IMR-90 (cell line): ENCODE measurements at regions not wholly inside any gene's neighbourhood (a gene's known extent, or its start where the extent isn't known, plus 50 kb on each side); places are given as distances from the start of the nearest gene placed in this dataset.

ENCODE experiments used
- ATAC-seq: fragments of 200-7000 bp; cut with Tn5 transposase; 2 replicates; pipeline ENCODE4 v1.9.1; 2020; ENCODE audit warnings: low read depth, mild to moderate bottlenecking, moderate library complexity
- BruUV-seq: library from RNA; stranded (reverse); fragments of 400-500 nt; replicated peaks from 2 replicates; lab custom pipeline; 2021; lab: Mats Ljungman, UMichigan
- CTCF ChIA-PET: fragments of 300-600 bp; formaldehyde crosslinking; extraction: SDS; loops from one replicate; lab custom pipeline; 2021; ENCODE audit warnings: antibody characterized with exemption; lab: Yijun Ruan, JAX
- POLR2A ChIA-PET: fragments of 300-600 bp; sonication (Branson Sonifier 250); formaldehyde crosslinking; loops from one replicate; lab custom pipeline; 2022; ENCODE audit warnings: antibody characterized with exemption; ENCODE audit not compliant: unreplicated experiment; lab: Charles Lee
- DNase-seq: peaks from one replicate; pipeline ENCODE4 v3.0.0; 2013
- H2AFZ ChIP-seq: replicated peaks from 2 replicates; pipeline ENCODE3; 2013; ENCODE audit warnings: low read length, mild to moderate bottlenecking; ENCODE audit not compliant: poor library complexity
- H2AK5ac ChIP-seq: 2 replicates; pipeline ENCODE4 v1.6.1; 2013; ENCODE audit warnings: low read depth, low read length, inconsistent platforms
- H2AK9ac ChIP-seq: replicated peaks from 2 replicates; pipeline ENCODE3; 2013; ENCODE audit warnings: mild to moderate bottlenecking, low read depth, low read length, moderate library complexity; ENCODE audit not compliant: poor library complexity
- H2BK120ac ChIP-seq: 2 replicates; pipeline ENCODE4 v1.6.1; 2013; ENCODE audit warnings: low read depth, low read length, inconsistent platforms
- H2BK15ac ChIP-seq: 3 replicates; pipeline ENCODE4 v1.6.1; 2013; ENCODE audit warnings: low read depth, low read length, inconsistent platforms
- H2BK20ac ChIP-seq: 2 replicates; pipeline ENCODE4 v1.6.1; 2013; ENCODE audit warnings: low read depth, mild to moderate bottlenecking, inconsistent platforms, low read length, moderate library complexity
- H2BK5ac ChIP-seq: 2 replicates; pipeline ENCODE4 v1.6.1; 2013; ENCODE audit warnings: mild to moderate bottlenecking, low read depth, low read length, inconsistent platforms; ENCODE audit not compliant: poor library complexity, severe bottlenecking
- H3K14ac ChIP-seq: replicated peaks from 2 replicates; pipeline ENCODE4 v1.6.1; 2013; ENCODE audit warnings: low read depth, low read length, inconsistent platforms
- H3K18ac ChIP-seq: 2 replicates; pipeline ENCODE4 v1.6.1; 2013; ENCODE audit warnings: low read depth, low read length, control low read depth
- H3K23ac ChIP-seq: 2 replicates; pipeline ENCODE4 v1.6.1; 2013; ENCODE audit warnings: low read depth, low read length, inconsistent platforms
- H3K27ac ChIP-seq: 2 replicates; pipeline ENCODE4 v1.5.1; 2013; ENCODE audit warnings: mild to moderate bottlenecking, control low read depth, low read length; ENCODE audit not compliant: insufficient read depth
- H3K27me3 ChIP-seq: 2 replicates; pipeline ENCODE4 v1.6.1; 2013; ENCODE audit warnings: low read length; ENCODE audit not compliant: control insufficient read depth, insufficient read depth
- H3K36me3 ChIP-seq: 2 replicates; pipeline ENCODE4 v1.6.1; 2013; ENCODE audit warnings: low read length, mixed read lengths; ENCODE audit not compliant: control insufficient read depth, insufficient read depth
- H3K4ac ChIP-seq: 2 replicates; pipeline ENCODE4 v1.6.1; 2013; ENCODE audit warnings: low read depth, low read length, inconsistent platforms
- H3K4me1 ChIP-seq: 2 replicates; pipeline ENCODE4 v1.6.1; 2013; ENCODE audit warnings: low read length, mixed read lengths; ENCODE audit not compliant: control insufficient read depth, insufficient read depth
- H3K4me2 ChIP-seq: 2 replicates; pipeline ENCODE4 v1.6.1; 2013; ENCODE audit warnings: low read depth, mild to moderate bottlenecking, control low read depth, low read length, moderate library complexity
- H3K4me3 ChIP-seq: 2 replicates; pipeline ENCODE4 v1.5.1; 2013; ENCODE audit warnings: low read depth, mild to moderate bottlenecking, control low read depth, low read length, moderate library complexity; ENCODE audit not compliant: insufficient read depth
- H3K56ac ChIP-seq: 2 replicates; pipeline ENCODE4 v1.6.1; 2013; ENCODE audit warnings: low read length, inconsistent platforms; ENCODE audit not compliant: insufficient read depth; ENCODE audit errors: extremely low read depth
- H3K79me1 ChIP-seq, 2 experiments: 2 replicates each; pipeline ENCODE4 v1.6.1; 2013; ENCODE audit warnings: low read length in 2 of 2, inconsistent platforms in 1 of 2, low read depth in 1 of 2
- H3K9ac ChIP-seq: 2 replicates; pipeline ENCODE4 v1.6.1; 2013; ENCODE audit warnings: low read depth, low read length, control low read depth
- H3K9me1 ChIP-seq: 2 replicates; pipeline ENCODE4 v1.6.1; 2013; ENCODE audit warnings: low read length, inconsistent platforms; ENCODE audit not compliant: insufficient read depth
- H3K9me3 ChIP-seq: 2 replicates; pipeline ENCODE4 v1.6.1; 2013; ENCODE audit warnings: low read length; ENCODE audit not compliant: control insufficient read depth, insufficient read depth
- H4K20me1 ChIP-seq: 2 replicates; pipeline ENCODE4 v1.6.1; 2013; ENCODE audit warnings: low read length, inconsistent platforms; ENCODE audit not compliant: insufficient read depth
- H4K5ac ChIP-seq: 2 replicates; pipeline ENCODE4 v1.6.1; 2013; ENCODE audit warnings: mild to moderate bottlenecking, low read depth, low read length, control low read depth
- H4K8ac ChIP-seq, 2 experiments: 2 replicates each; pipeline ENCODE4 v1.6.1; 2013; ENCODE audit warnings: low read depth in 2 of 2, low read length in 2 of 2, control low read depth in 1 of 2, inconsistent platforms in 1 of 2
- H4K91ac ChIP-seq: 2 replicates; pipeline ENCODE4 v1.6.1; 2013; ENCODE audit warnings: low read depth, low read length, inconsistent platforms; ENCODE audit not compliant: insufficient read depth
- CEBPB ChIP-seq: IDR thresholded peaks from 2 replicates; pipeline ENCODE4 v1.6.1; 2012; ENCODE audit warnings: low read depth, low read length, improper control_type of control experiment
- CHD1 ChIP-seq: IDR thresholded peaks from 2 replicates; pipeline ENCODE4 v1.6.1; 2012; ENCODE audit warnings: low read depth, low read length, improper control_type of control experiment
- ELK1 ChIP-seq: fragments of 150-350 bp; IDR thresholded peaks from 2 replicates; pipeline ENCODE4 v1.6.1; 2016; ENCODE audit warnings: low read depth, mild to moderate bottlenecking, low read length, moderate library complexity, borderline replicate concordance
- MAFK ChIP-seq: IDR thresholded peaks from 2 replicates; pipeline ENCODE4 v1.6.1; 2012; ENCODE audit warnings: low read depth, low read length, improper control_type of control experiment
- RAD21 ChIP-seq: IDR thresholded peaks from 2 replicates; pipeline ENCODE4 v1.6.1; 2012; ENCODE audit warnings: low read length, improper control_type of control experiment
- RCOR1 ChIP-seq: IDR thresholded peaks from 2 replicates; pipeline ENCODE4 v1.6.1; 2012; ENCODE audit warnings: mild to moderate bottlenecking, low read length, improper control_type of control experiment; ENCODE audit not compliant: insufficient replicate concordance
- RFX5 ChIP-seq: IDR thresholded peaks from 2 replicates; pipeline ENCODE4 v1.8.0; 2012; ENCODE audit warnings: low read depth, mild to moderate bottlenecking, low read length, moderate library complexity
- dilution Hi-C: fragments of 300-500 bp; cut with HindIII; formaldehyde crosslinking; loops from one replicate; pipeline ENCODE4 v1.14.3; 2018; ENCODE audit warnings: low sequenced_read_pairs; ENCODE audit not compliant: unreplicated experiment
- in situ Hi-C: fragments of 300-500 bp; cut with MboI; formaldehyde crosslinking; loops from 3 replicates; pipeline ENCODE4 v1.14.3; 2019; ENCODE audit warnings: low sequenced_read_pairs, inconsistent platforms, mixed read lengths
- intact Hi-C: fragments of 100-400 bp; cut with micrococcal nuclease; formaldehyde crosslinking; loops from 2 replicates; pipeline ENCODE4 v1.10.0; 2022

GRCh38 chr4:123783921-123784320, 387.3 kb downstream of the SPRY1 start:
- peak overlapping the region; percentile 98; the same call in 1 of the 2 replicates for H4K5ac ChIP-seq
- H2BK120ac ChIP-seq, result peak overlapping the region; percentile 90
- no peak overlapping the region for H2AK9ac ChIP-seq
- CTCF ChIA-PET, result no interaction called here
- peak overlapping the region; percentile 36 to 82; a peak in 2 of 4 replicates for H4K8ac ChIP-seq
- H3K56ac ChIP-seq, result peak overlapping the region; percentile 59; the same call in 1 of the 2 replicates
- no peak overlapping the region; the same call in 1 of the 2 replicates for H3K4me2 ChIP-seq
- ATAC-seq (peak; percentile 50), DNase-seq (peak; percentile 78)
- no peaks in the 10 kb centered on the region for H3K79me1 ChIP-seq
- H2AFZ ChIP-seq, result no peak overlapping the region
- TF ChIP-seq ELK1 (no peak), RFX5 (no peak), MAFK (no peak), CHD1 (no peak), RCOR1 (no peak), RAD21 (no peak), CEBPB (no peak)
- no peaks in the 10 kb centered on the region for H3K27me3 ChIP-seq
- H3K23ac ChIP-seq, result peak overlapping the region; percentile 70; the same call in 1 of the 2 replicates
- no peaks in the 10 kb centered on the region for H4K20me1 ChIP-seq
- peak overlapping the region; percentile 87 for H4K91ac ChIP-seq
- peak overlapping the region; percentile 96 for H2BK5ac ChIP-seq
- H3K4me1 ChIP-seq, result peaks cover 21% of the 10 kb centered on the region
- peak overlapping the region; percentile 91; the same call in 1 of the 2 replicates for H3K4ac ChIP-seq
- H3K18ac ChIP-seq, result peak overlapping the region; percentile 99
- BruUV-seq, result no TSS peak
- peaks cover 9% of the 10 kb centered on the region for H3K9me1 ChIP-seq
- H3K9ac ChIP-seq, result no peak overlapping the region
- intact Hi-C loops, result loop anchor here (2.0 to 5.0 kb wide), 4 partner anchors 49 to 657 kb away; partner anchors contain the start of gene SPRY1
- H2BK15ac ChIP-seq, result peak overlapping the region; percentile 84; the same call in 2 of the 3 replicates
- peak overlapping the region; percentile 80 for H3K14ac ChIP-seq
- peak overlapping the region; percentile 84; the same call in 1 of the 2 replicates for H3K27ac ChIP-seq
- H2BK20ac ChIP-seq, result peak overlapping the region; percentile 94
- POLR2A ChIA-PET, result no interaction called here
- in situ Hi-C loops, result no loop called here
- dilution Hi-C loops, result no loop called here
- no peaks in the 10 kb centered on the region for H3K9me3 ChIP-seq
- no peaks in the 10 kb centered on the region for H3K36me3 ChIP-seq
- H3K4me3 ChIP-seq, result no peak overlapping the region
- H2AK5ac ChIP-seq, result peak overlapping the region; percentile 18; the same call in 1 of the 2 replicates
